Adrenal gland (tissue), 5 donors: ENCODE measurements at regions not wholly inside any gene's neighbourhood (a gene's known extent, or its start where the extent isn't known, plus 50 kb on each side); places are given as distances from the start of the nearest gene placed in this dataset.

Experiments used
- CTCF ChIP-seq, 6 experiments: fragments of 450-650 bp in 4 of 6; fragments of 200-600 bp in 2 of 6; sonication (generic) in 1 of 6; IDR thresholded peaks; 1 replicate in 5 of 6; 2 replicates in 1 of 6; pipeline versions ENCODE4 v1.5.1 to v1.8.0; 2016 to 2021; ENCODE audit warnings: antibody characterized with exemption in 6 of 6, mild to moderate bottlenecking in 2 of 6, moderate library complexity in 1 of 6
- POLR2A ChIP-seq, 2 donors: fragments of 450-650 bp; IDR thresholded peaks; one replicate each; pipeline ENCODE4 v1.6.1; 2017; ENCODE audit warnings: antibody characterized with exemption in 2 of 2, mild to moderate bottlenecking in 2 of 2, moderate library complexity in 1 of 2
- donor health status: DM: no; HTN: no; CAD: no.

GRCh38 chr3:144455841-144456440, 484.3 kb downstream of the DIPK2A start:
- no peak for TF ChIP-seq CTCF (IDR thresholded peaks at IDR 0.05)
- TF ChIP-seq POLR2A (IDR thresholded peaks at IDR 0.05), result no peak
